K562 (cell line): ENCODE measurements at regions not wholly inside any gene's neighbourhood (a gene's known extent, or its start where the extent isn't known, plus 50 kb on each side); places are given as distances from the start of the nearest gene placed in this dataset.

Source experiments
- ATAC-seq: fragments of 200-7000 bp; cut with Tn5 transposase; 3 replicates; pipeline ENCODE4 v1.9.1; 2020; ENCODE audit warnings: moderate library complexity
- BruUV-seq: library from RNA; stranded (reverse); fragments of 400-500 nt; replicated peaks from 2 replicates; lab custom pipeline; 2021; lab: Mats Ljungman, UMichigan
- CTCF ChIA-PET: fragments of 300-600 bp; formaldehyde crosslinking; extraction: SDS; loops from one replicate; lab custom pipeline; 2021; ENCODE audit warnings: low intra/inter-chr PET ratio; lab: Yijun Ruan, JAX
- POLR2A ChIA-PET: fragments of 300-600, 350-650 bp; sonication (Branson Sonifier 250); formaldehyde crosslinking; extraction: SDS; loops from one replicate; lab custom pipeline; 2021; ENCODE audit warnings: antibody characterized with exemption, inconsistent platforms; lab: Yijun Ruan, JAX
- DNase-seq, 4 experiments: peaks; one replicate each; pipeline versions ENCODE4 v3.0.0 to v3.0.0-alpha.2; 2011 to 2018; ENCODE audit warnings: low spot score in 3 of 4, mixed read lengths in 3 of 4; ENCODE audit errors: extremely low read depth in 1 of 4
- FAIRE-seq: peaks from 2 replicates; lab custom pipeline; 2011; peaks lifted over from hg19 to GRCh38; lab: Jason Lieb, UNC
- H2AFZ ChIP-seq: 2 replicates; pipeline ENCODE4 v1.6.0; 2011; ENCODE audit warnings: low read depth, low read length, control low read depth, inconsistent platforms
- H3K27ac ChIP-seq: fragments of 200-600 bp; 3 replicates; pipeline ENCODE4 v1.8.0; 2011; ENCODE audit warnings: low read depth, mild to moderate bottlenecking, control low read depth, inconsistent platforms, low read length, moderate library complexity, mixed read lengths; ENCODE audit errors: extremely low read depth
- H3K27me3 ChIP-seq, 2 experiments: fragments of 300-600 bp in 1 of 2; 2 replicates in 1 of 2; 3 replicates in 1 of 2; pipeline versions ENCODE4 v1.6.0 to v1.8.0; 2011; ENCODE audit warnings: inconsistent platforms in 2 of 2, low read length in 2 of 2, mild to moderate bottlenecking in 1 of 2, mixed read lengths in 1 of 2, moderate library complexity in 1 of 2; ENCODE audit not compliant: control insufficient read depth in 2 of 2, insufficient read depth in 2 of 2
- H3K36me3 ChIP-seq: fragments of 300-600 bp; 3 replicates; pipeline ENCODE4 v1.8.0; 2011; ENCODE audit warnings: mild to moderate bottlenecking, low read length, inconsistent platforms; ENCODE audit not compliant: control insufficient read depth, insufficient read depth
- H3K4me1 ChIP-seq, 2 experiments: fragments of 200-600 bp in 1 of 2; replicated peaks in 1 of 2; 2 replicates in 1 of 2; 3 replicates in 1 of 2; pipeline versions ENCODE4 v1.5.1 to v1.8.0; 2011; ENCODE audit warnings: inconsistent platforms in 2 of 2, low read length in 2 of 2, mild to moderate bottlenecking in 1 of 2, mixed read lengths in 1 of 2, moderate library complexity in 1 of 2; ENCODE audit not compliant: control insufficient read depth in 2 of 2, insufficient read depth in 2 of 2
- H3K4me2 ChIP-seq: 2 replicates; pipeline ENCODE4 v1.6.1; 2011; ENCODE audit warnings: low read length, control low read depth, inconsistent platforms, mixed read lengths; ENCODE audit not compliant: insufficient read depth
- H3K4me3 ChIP-seq: fragments of 200-600 bp; sonication (generic), shearing (Covaris generic); 2 replicates; pipeline ENCODE4 v1.5.1; 2016; ENCODE audit warnings: control low read depth, inconsistent platforms
- H3K79me2 ChIP-seq: fragments of 200-600 bp; 3 replicates; pipeline ENCODE4 v1.8.0; 2011; ENCODE audit warnings: low read length, inconsistent platforms; ENCODE audit not compliant: control insufficient read depth, insufficient read depth
- H3K9ac ChIP-seq, 2 experiments: 2 replicates each; pipeline versions ENCODE4 v1.6.0 to v1.6.1; 2011; ENCODE audit warnings: low read depth in 2 of 2, low read length in 2 of 2, control low read depth in 1 of 2, inconsistent platforms in 1 of 2, mild to moderate bottlenecking in 1 of 2, mixed read lengths in 1 of 2; ENCODE audit not compliant: insufficient read depth in 1 of 2
- H3K9me1 ChIP-seq: one replicate; pipeline ENCODE4 v1.6.0; 2011; ENCODE audit warnings: inconsistent platforms, mild to moderate bottlenecking, low read length, moderate library complexity; ENCODE audit not compliant: control insufficient read depth, insufficient read depth
- H3K9me3 ChIP-seq: replicated peaks from 2 replicates; pipeline ENCODE4 v1.5.1; 2011; ENCODE audit warnings: low read depth, low read length, inconsistent platforms; ENCODE audit not compliant: control insufficient read depth, insufficient read depth
- H4K20me1 ChIP-seq: replicated peaks from 2 replicates; pipeline ENCODE4 v1.6.1; 2011; ENCODE audit warnings: low read length, inconsistent platforms, mixed read lengths; ENCODE audit not compliant: control insufficient read depth, insufficient read depth
- ADNP ChIP-seq: fragments of 200-800 bp; sonication (Bioruptor generic); IDR thresholded peaks from 2 replicates; pipeline ENCODE4 v1.6.1; 2016; ENCODE audit warnings: missing genetic modification characterization, missing compliant biosample characterization
- ATF1 ChIP-seq, 2 experiments: fragments of 450-650 bp in 1 of 2; IDR thresholded peaks; 2 replicates each; pipeline ENCODE4 v1.6.1; 2016; ENCODE audit warnings: missing compliant biosample characterization in 1 of 2, missing genetic modification characterization in 1 of 2
- BRD9 ChIP-seq: fragments of 450-650 bp; IDR thresholded peaks from 2 replicates; pipeline ENCODE4 v1.6.1; 2018; ENCODE audit warnings: low read depth; ENCODE audit not compliant: partially characterized antibody
- CREB5 ChIP-seq: fragments of 250-450 bp; sonication (Bioruptor Pico); IDR thresholded peaks from 2 replicates; pipeline ENCODE4 v1.5.0; 2020; ENCODE audit warnings: mild to moderate bottlenecking
- EHMT2 ChIP-seq: fragments of 450-650 bp; IDR thresholded peaks from 2 replicates; pipeline ENCODE4 v1.6.1; 2018; ENCODE audit warnings: antibody characterized with exemption
- ELF4 ChIP-seq: fragments of 450-650 bp; formaldehyde crosslinking; IDR thresholded peaks from 2 replicates; pipeline ENCODE4 v1.4.0; 2022; ENCODE audit warnings: missing genetic modification characterization
- FOXK2 ChIP-seq, 2 experiments: fragments of 450-650 bp; IDR thresholded peaks in 1 of 2; conservative IDR thresholded peaks in 1 of 2; 2 replicates each; pipeline ENCODE4 v1.6.1; 2016; ENCODE audit warnings: low read depth in 2 of 2, mild to moderate bottlenecking in 1 of 2
- FOXP1 ChIP-seq: sonication (generic); formaldehyde crosslinking; IDR thresholded peaks from 2 replicates; pipeline ENCODE4 v1.8.0; 2022; ENCODE audit warnings: mild to moderate bottlenecking, missing genetic modification reagents
- KAT2B ChIP-seq: IDR thresholded peaks from one replicate; pipeline ENCODE4 v1.6.1; 2012; ENCODE audit warnings: low read depth, mild to moderate bottlenecking, control low read depth, inconsistent platforms, low read length, moderate library complexity
- KLF6 ChIP-seq: fragments of 250-450 bp; sonication (Bioruptor Pico); IDR thresholded peaks from 2 replicates; pipeline ENCODE4 v1.4.0; 2020; ENCODE audit warnings: mild to moderate bottlenecking, moderate library complexity, borderline replicate concordance
- MECOM ChIP-seq: fragments of 250-450 bp; sonication (Bioruptor Pico); IDR thresholded peaks from 2 replicates; pipeline ENCODE4 v1.8.0; 2022; ENCODE audit warnings: inconsistent platforms
- NR3C1 ChIP-seq: sonication (generic); formaldehyde crosslinking; IDR thresholded peaks from 2 replicates; pipeline ENCODE4 v1.8.1; 2022; ENCODE audit warnings: missing genetic modification reagents
- TAF1 ChIP-seq: IDR thresholded peaks from 2 replicates; pipeline ENCODE4 v1.6.1; 2011; ENCODE audit warnings: mild to moderate bottlenecking, low read length, moderate library complexity; ENCODE audit not compliant: insufficient read depth, control insufficient read depth, severe bottlenecking; ENCODE audit errors: extremely low read depth
- ZFP91 ChIP-seq: sonication (generic); formaldehyde crosslinking; IDR thresholded peaks from 2 replicates; pipeline ENCODE4 v1.8.0; 2022; ENCODE audit warnings: mild to moderate bottlenecking, missing genetic modification reagents
- ZNF282 ChIP-seq: sonication (generic); formaldehyde crosslinking; IDR thresholded peaks from 2 replicates; pipeline ENCODE4 v1.8.1; 2023; ENCODE audit warnings: missing genetic modification reagents
- ZNF780A ChIP-seq: fragments of 250-450 bp; sonication (Bioruptor Pico); IDR thresholded peaks from 2 replicates; pipeline ENCODE4 v1.5.0; 2021; ENCODE audit warnings: mild to moderate bottlenecking
- WGBS: fragments of 100-300 bp; shearing (Covaris generic); methylation state at CpG from one replicate; pipeline ENCODE4 v1.1.6; 2016; ENCODE audit warnings: low coverage, mixed read lengths; ENCODE audit not compliant: insufficient coverage; ENCODE audit errors: missing lambda C conversion rate; 5-methylcytosine and 5-hydroxymethylcytosine counted together
- in situ Hi-C: fragments of 300-500 bp; cut with MboI; formaldehyde crosslinking; loops from 4 replicates; pipeline ENCODE4 v1.15.0; 2018; ENCODE audit warnings: inconsistent platforms, mixed read lengths
- intact Hi-C: fragments of 100-400 bp; cut with micrococcal nuclease; formaldehyde crosslinking; loops from 2 replicates; pipeline ENCODE4 v1.14.2; 2022

GRCh38 chr7:52270301-52270700 lies 765.1 kb upstream of the POM121L12 start:
- intact Hi-C loops (no loop called here), in situ Hi-C loops (no loop called here)
- ChIA-PET CTCF (no interaction called here), POLR2A (no interaction called here)
- Histone ChIP-seq H3K27me3 (no peaks in the 10 kb centered on the region), H3K9me3 (no peaks in the 10 kb centered on the region), H3K4me3 (no peak overlapping the region), H4K20me1 (no peaks in the 10 kb centered on the region), H3K27ac (no peak overlapping the region), H3K4me2 (no peak overlapping the region), H3K4me1 (peaks cover 0 to 5% of the 10 kb centered on the region in 2 experiments; a peak in 1 of 5 replicates), H3K9ac (no peak overlapping the region), H2AFZ (no peak overlapping the region), H3K79me2 (no peaks in the 10 kb centered on the region), H3K36me3 (no peaks in the 10 kb centered on the region), H3K9me1 (no peaks in the 10 kb centered on the region)
- TF ChIP-seq ZFP91 (no peak), ELF4 (CRISPR knock-in tag) (no peak), MECOM (CRISPR knock-in tag) (no peak), FOXP1 (CRISPR knock-in tag) (no peak), EHMT2 (no peak)
- FAIRE-seq (no peak), DNase-seq (no peak), ATAC-seq (no peak)
- 0% methylated on average over 2 of the region's 3 CpGs for WGBS
- BruUV-seq = no TSS peak

- no peak for ATAC-seq
- intact Hi-C loops (no loop called here), in situ Hi-C loops (no loop called here)
- ChIA-PET POLR2A (no interaction called here), CTCF (no interaction called here)
- H3K27ac ChIP-seq = no peak overlapping the region
- WGBS = 0% methylated on average over 2 of the region's 2 CpGs
- H3K4me2 ChIP-seq = no peak overlapping the region
- no peak for FAIRE-seq
- H2AFZ ChIP-seq = no peak overlapping the region
- H4K20me1 ChIP-seq = no peaks in the 10 kb centered on the region
- no peaks in the 10 kb centered on the region for H3K79me2 ChIP-seq
- H3K9ac ChIP-seq = no peak overlapping the region
- no peaks in the 10 kb centered on the region for H3K36me3 ChIP-seq
- H3K4me3 ChIP-seq = no peak overlapping the region
- peaks cover 0 to 5% of the 10 kb centered on the region in 2 experiments; a peak in 1 of 5 replicates for H3K4me1 ChIP-seq
- H3K9me3 ChIP-seq = no peaks in the 10 kb centered on the region
- BruUV-seq = no TSS peak
- no peaks in the 10 kb centered on the region for H3K9me1 ChIP-seq
- no peak for DNase-seq
- no peaks in the 10 kb centered on the region for H3K27me3 ChIP-seq
- no peak for TF ChIP-seq ZNF282 (CRISPR knock-in tag)
- no peak for TF ChIP-seq KAT2B
- TF ChIP-seq NR3C1 (CRISPR knock-in tag) = no peak
- no peak for TF ChIP-seq FOXK2 (conservative IDR thresholded peaks at IDR 0.05 in 1 of 2, IDR thresholded peaks at IDR 0.05 in 1 of 2; ENCODE audit: low read depth in 2 of 2)
- no peak for TF ChIP-seq CREB5 (CRISPR knock-in tag)
- TF ChIP-seq TAF1 = no peak
- TF ChIP-seq BRD9 = no peak
- TF ChIP-seq ATF1 (CRISPR knock-in tag; IDR thresholded peaks at IDR 0.05) = no peak
- TF ChIP-seq ATF1 (tag; IDR thresholded peaks at IDR 0.05) = no peak
- TF ChIP-seq KLF6 (CRISPR knock-in tag) = no peak
- no peak for TF ChIP-seq ADNP (tag)
- no peak for TF ChIP-seq ZNF780A (CRISPR knock-in tag)
Observed at GRCh38 chr7:52269669-52270068, 765.8 kb upstream of the POM121L12 start.
